Glomerular visceral epithelial cell (primary cell): ENCODE measurements at regions not wholly inside any gene's neighbourhood (a gene's known extent, or its start where the extent isn't known, plus 50 kb on each side); places are given as distances from the start of the nearest gene placed in this dataset.
"Not testable (repeated sequence)": the region's sequence is repeated elsewhere in the genome, so short reads cannot be mapped to it uniquely, and the experiment has no call there.

ENCODE experiments used
- DNase-seq: peaks from one replicate; pipeline ENCODE4 v3.0.0-alpha.2; 2016; ENCODE audit errors: extremely low spot score

DNA sequence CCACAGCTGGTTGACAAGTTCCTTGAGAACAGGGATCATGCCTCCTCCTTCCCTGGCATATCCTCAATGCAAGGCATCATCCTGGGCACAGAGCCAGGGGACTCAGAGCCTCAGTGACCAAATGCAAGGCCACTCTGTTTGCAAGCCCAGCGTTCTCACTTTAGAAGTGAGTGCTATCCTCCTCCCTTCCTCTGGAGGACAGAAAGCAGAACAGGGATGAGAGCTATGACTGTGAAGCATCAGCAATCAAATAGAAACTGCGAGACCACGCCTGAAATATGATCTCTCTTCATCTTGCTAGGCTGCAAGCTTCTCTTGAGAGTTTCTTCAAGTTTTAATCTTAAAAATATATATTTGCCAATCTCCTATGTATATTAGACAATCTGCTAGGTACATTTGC is 119.8 kb downstream of the LRATD1 start:
- DNase-seq: no peak

DNA sequence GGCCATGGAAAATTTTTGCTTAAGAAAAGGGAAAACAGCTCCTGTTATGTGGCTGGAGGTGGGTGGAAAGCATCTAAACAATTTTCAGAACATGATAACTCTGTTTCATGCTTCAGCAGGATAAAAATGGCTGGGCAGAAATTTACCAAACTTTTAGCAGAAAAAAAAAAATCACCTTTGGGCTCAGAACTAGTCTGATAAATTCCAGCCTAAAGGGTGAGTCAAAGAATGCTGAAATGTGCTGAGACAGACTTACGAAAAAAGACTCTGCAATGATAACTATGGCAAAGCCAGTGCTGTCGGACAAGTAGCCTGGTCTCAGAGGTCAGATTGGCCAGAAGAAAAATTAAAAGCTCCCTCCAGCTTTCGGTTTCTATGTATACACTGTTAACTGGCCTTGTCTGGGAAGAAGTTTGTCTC is 123.6 kb downstream of the LRATD1 start:
- no peak for DNase-seq

DNA sequence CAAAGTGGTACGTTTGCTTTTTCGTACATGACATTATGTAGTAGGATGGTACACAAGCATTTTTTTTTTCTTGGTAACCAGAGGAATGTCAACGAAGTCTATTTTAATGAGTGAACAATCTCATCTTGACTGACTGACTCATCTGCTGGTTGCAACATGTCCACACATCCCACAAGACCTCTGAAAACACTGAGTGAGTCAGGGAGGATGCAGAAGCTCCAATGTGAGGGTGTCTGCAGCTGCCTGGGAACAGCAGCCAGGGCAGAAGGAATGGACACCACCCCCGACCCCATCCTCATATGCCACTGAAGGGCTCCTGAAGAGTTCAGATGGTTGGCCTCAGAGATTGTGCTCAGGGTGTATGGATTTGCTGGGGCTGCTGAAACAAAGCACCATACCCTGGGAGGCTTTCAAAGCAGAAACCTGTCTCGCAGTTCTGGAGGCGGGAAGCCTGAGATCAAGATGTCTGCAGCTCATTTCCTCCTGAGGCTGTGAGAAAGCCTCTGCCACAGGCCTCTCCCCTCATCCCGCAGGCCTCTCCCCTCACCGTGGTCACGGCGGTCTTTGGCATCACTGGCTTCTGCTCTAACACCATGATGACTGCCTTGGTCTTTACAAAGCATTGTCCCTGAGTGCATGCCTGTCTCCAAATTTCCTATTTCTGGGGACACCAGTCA is 124.6 kb downstream of the LRATD1 start:
- no peak for DNase-seq

DNA sequence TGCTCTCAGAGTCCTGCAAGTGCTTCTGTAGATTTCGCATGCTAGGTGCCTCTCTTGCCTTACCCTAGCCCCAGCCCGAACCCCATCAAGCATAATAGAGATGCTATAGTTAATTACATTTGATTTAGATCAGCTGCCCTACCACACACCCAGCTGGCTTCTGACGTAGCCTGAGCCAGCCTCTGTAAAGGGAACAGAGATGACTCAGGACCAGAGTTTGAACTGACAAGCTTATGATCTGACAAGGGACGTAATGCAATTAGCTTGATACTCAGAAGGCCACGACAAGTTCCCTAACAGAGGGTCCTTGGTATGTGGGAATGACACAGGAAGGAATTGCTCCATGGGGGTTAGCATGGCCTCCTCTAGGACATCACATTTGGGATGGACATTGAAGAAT is 126.6 kb downstream of the LRATD1 start:
- no peak for DNase-seq

DNA sequence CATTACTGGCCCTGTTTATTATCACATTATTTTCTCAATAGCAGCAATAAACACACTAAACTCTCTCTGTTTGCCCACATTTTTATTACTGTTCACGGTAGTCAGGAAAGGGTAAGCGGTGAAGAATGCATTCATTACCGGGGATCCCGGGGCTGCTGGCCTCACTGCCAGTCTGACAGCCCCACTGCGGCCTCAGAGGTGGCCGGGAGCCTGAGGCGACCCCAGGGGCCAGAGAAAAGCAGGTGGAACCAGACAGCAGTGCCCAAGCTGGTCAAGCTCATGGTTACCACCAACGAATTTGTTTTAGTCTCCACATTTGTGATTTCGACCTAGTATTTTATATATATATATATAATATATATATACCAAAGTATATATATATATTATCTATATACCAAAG is 127.7 kb downstream of the LRATD1 start:
- DNase-seq: no peak

DNA sequence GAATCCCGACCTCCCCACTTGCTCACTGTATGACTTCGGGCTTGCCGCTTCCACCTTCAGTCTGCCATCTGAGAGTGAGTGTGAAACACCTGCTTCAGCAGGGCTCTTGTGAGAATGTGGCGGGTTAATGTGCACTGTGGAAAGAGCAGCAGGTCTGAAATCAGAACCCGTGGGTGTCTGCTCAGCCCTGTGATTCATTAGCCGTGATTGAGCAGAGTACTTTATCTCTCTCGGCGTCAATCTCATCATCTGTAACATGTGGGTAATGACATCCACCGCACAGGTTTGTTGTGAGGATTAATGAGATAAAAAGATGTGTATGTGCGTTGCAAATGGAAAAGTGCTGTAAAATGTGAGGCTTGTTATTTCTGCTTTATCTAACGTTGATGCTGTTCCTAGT is 128.6 kb downstream of the LRATD1 start:
- DNase-seq: no peak

DNA sequence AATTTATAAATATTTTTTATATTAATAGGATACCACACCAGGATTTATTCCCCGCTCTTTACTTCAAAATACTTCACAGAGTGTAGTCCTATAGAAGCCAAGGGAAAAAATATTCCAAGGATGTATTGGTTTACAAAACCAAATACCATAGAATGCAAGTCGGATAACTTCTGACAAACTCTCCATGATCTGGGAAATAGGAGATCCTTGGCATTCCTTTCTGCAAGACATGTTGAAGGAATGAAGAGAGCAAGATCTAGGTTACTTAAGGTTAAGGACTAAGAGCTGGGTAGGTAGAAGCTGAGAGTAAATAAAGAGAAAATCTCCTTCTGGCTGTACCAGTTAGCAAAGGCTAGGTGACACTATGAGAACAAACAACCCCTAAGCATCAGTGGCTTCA is 141.2 kb downstream of the LRATD1 start:
- no peak for DNase-seq

DNA sequence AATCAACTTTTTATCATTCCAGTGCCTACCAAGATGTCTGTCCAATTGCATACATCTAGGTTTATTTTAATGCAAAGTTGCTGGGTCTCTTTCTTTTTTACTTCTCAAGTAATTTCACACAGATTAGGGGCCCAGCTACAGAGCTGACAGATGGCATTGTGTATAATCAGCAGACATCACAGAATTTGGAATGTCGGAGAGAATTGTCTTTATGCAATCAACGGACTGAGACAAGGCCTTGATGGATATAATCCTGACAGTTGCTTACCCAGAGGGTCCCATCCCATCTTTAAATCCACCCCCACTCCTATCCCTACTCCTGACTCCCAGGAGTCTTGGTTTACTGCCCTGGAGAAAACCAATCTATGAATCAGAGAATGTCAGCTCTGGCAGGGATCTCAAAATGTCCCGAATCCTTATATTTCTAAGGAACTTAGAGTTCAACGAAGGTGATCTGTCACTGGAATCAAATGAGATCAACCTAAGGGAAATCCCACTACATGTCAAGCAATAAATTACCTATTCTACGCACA is 142.0 kb downstream of the LRATD1 start:
- DNase-seq: no peak

DNA sequence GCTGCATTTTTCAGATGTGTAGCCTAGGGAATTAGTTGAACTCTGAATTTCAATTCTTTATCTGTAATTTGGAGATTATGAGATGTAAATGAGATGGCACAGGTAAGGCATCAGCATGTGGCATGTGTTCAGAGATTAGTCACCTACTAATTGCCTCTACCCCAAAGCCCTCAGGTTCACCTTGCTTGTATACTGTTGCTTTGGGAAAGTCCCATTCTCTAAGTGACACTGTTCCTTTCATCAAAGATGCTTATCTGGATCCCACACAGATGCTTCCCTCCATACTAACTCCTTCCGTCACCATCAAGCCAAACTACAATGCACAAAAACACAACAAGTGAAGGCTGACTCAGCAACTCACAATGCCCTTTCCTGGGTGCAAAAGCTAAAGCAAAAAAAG is 143.7 kb downstream of the LRATD1 start:
- no peak for DNase-seq

DNA sequence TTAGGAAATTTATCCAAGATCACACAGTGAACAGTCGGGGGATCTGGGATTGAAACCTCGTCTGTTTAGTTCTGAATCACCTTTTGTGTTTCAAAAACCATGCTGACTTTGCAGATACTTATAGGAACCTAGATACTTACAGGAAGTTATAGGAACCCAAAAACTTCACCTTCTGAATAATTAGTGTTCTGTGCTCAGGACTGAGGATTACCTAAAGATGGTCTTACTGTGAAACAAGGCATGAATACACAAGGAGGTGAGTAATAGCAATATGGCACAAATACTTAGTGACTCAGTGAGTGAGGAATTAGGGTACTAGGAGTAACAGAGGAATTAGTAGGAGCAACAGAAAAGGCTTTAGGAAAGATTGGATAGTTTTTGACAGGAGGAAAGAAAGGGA is 145.5 kb downstream of the LRATD1 start:
- no peak for DNase-seq

DNA sequence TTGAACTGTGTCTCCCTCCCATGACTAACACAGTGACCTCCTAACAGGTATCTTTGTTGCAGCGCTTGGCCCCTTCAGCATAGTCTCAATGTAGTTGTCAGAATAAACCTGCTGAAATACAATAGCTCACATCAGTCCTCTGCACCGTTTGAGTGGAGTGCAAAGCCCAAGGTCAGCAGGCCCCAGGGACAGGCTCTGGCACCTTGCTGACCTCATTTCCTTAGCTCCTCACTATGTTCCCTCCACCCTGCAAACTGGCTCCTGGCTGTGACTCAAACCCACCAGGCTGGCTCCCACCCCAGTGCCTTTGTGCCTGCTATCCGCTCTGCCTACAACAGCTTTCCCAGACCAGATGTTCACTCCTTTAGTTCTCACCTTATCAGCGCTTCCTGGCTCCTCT is 146.7 kb downstream of the LRATD1 start:
- DNase-seq: no peak

DNA sequence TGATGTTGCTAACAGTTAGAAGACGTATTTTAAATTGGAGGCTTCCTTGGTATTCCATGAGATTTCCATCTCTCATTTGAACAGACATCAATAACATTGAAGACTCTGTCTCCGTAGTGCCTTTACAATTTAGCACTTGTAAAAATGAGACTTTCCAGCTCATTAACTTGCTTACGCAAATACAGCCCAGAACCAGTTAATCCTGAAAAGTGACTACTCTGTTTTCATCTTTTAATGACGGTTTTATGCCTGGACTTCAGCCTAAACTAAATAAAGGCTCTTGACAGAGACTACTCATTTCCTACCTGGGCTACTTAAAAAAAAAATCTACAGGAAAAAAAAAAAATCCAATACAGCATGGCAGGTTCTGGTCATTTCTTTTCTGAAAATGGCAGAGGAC is 148.6 kb downstream of the LRATD1 start:
- no peak for DNase-seq

DNA sequence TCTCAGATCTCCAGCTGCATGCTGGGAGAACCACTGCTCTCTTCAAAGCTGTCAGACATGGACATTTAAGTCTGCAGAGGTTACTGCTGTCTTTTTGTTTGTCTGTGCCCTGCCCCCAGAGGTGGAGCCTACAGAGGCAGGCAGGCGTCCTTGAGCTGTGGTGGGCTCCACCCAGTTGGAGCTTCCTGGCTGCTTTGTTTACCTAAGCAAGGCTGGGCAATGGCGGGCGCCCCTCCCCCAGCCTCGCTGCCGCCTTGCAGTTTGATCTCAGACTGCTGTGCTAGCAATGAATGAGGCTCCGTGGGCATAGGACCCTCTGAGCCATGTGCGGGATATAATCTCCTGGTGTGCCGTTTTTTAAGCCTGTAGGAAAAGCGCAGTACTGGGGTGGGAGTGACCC is 156.3 kb downstream of the LRATD1 start:
- DNase-seq: not testable (repeated sequence)

DNA sequence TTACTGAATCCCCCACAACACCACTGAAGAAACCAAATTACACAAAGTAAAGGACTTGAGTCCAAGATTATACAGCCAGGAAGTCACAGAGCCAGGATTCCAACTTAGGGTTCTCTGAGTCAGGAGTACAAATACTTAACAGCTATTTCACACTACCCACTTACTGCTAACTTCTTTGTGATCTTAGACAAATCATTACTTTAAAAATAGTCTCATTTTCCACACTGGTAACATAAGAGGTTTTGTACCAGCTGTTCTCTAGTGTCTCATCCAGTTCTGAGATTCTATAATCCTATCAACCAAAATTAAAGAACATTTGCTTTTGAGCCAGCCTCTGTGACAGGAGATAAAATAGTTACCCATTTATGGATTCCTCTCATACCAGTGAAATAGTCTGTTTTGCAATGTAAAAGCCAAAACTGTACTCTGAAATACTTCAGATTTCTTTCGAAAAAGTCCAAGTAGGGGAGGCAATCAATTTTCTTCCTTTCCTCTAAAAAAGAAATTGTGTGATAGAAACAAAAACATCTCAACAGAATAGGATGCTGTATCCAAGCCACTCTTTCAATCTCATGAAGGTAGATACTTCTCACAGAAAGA is 157.6 kb downstream of the LRATD1 start:
- no peak for DNase-seq

DNA sequence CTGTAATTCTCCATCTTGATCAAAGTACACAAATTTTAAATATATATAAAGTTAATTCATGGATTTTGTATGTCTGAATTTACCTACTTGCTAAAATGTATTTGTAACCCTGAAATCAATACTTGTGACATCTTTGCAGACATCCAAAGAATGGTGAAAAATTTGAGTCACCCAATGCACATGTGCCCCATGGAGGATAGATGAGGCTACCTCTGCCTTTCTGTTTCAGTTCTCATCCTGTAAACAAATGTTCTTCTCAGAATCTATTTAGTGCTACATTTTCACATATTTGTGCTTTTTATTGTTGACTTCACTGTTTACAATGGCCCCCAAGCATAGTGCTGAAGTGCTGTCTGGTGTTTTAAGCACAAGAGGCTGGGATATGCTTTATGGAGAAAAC is 171.5 kb downstream of the LRATD1 start:
- DNase-seq: no peak

DNA sequence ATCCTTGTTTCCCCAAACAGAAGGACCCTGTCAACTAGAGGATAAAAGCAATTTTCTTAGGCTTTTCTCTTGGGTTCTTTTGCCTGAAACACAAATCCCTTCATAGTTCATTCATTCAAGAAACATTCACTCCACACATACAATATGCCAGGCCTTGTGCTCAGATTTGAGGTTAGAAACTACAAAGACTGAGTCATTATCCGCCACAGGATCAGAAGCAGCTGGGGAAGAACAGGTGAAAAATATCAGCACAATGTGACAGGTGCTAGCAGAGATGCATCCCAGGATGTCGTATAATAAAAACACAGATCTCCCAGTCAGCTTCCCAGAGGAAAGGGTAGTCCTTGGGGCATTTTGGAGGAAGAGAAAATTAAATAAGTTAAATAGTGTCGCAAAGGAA is 172.4 kb downstream of the LRATD1 start:
- DNase-seq: no peak

DNA sequence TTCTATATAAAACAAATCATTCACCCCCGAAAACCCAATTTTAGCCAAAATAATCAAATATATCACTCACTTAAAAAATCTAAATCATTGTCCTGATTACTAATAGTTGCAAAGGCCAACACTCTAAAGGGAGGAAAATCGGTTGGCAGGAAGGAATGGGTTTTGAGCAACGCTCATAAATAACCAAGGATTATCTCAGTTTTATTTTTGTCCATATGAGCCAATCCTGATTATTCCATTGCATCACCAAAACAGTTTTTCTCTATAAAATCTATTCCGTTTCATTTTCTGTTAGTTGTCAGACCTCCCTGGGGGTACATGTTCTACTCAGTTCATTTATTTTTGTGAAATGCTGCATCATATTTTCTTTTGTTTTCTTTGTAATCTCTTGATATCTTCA is 174.1 kb downstream of the LRATD1 start:
- no peak for DNase-seq

DNA sequence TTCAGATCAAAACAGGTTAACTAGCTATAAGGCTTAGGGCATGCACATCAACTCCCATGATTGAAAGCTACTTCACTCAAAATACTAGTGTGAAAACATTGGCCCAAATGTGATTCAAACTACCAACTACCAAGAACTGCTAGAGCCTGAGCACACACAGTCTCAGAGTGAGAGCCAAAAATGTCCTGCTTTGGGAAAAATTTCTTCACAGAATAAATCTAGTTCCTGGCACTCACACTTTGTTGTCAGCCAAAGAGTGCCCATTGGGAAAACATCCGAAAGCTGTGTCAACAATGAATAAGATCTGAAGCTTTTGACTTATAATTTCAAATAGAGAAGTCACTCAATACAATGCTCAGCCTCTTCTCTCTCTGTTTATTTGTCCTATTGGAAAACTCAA is 182.7 kb downstream of the LRATD1 start:
- no peak for DNase-seq

DNA sequence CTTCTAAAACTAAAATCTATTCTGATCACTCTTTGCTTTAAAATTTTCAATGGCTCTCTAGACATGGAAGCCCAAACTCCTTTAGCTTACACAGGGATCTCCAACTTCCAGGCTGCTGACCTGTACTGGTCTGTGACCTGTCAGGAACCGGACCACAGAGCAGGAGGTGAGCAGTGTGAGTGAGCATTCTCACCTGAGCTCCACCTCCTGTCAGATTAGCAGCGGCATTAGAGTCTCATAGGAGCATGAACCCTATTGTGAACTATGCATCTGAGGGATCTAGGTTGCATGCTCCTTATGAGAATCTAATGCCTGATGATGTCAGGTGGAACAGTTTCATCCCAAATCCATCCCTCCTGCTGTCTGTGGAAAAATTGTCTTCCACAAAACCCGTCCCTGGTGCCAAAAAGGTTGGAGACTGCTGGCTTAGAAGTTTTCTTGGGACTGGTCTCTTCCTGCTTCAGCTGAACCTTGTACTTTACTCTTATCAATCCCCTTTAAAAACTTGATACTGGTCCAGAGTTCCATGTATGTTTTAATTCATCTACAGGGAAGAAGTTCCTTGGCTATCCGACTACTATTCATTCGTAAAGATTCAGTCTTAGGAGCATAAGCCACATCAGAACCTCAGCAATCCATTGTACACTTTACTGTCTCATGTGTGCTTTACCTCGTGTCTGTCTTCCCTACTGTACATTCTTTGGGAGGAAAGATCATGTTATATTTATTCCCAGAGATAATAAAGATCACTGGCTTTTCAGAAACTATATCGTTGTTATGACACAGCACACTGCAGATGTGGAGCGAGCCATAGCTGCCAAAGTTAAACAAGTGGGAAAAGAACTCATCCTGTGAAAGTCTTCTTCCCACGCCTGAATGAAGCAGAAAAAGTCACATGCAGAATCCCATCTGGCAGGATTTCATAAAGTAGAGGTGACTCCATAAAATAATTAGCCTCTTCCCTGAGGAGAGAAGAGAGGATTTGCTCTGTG is 183.8 kb downstream of the LRATD1 start:
- no peak for DNase-seq

DNA sequence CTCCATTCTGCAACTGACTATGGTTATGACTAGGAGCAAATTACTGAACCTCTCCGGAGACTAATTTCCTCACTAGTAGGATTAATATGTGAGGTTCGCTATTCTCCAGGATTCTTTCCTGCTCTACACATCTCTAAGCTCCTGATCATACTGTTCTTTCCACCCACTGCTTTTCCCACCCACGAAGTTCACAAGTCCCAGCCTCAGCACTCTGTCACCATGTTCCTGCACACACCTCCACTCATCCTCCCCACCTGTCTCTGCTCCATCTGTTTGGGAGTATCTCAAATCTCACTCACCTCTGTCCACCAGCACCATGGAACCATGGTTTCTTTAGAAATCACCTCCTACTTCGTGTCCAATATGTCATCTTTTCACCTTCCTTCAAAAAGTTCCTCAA is 185.3 kb downstream of the LRATD1 start:
- no peak for DNase-seq

DNA sequence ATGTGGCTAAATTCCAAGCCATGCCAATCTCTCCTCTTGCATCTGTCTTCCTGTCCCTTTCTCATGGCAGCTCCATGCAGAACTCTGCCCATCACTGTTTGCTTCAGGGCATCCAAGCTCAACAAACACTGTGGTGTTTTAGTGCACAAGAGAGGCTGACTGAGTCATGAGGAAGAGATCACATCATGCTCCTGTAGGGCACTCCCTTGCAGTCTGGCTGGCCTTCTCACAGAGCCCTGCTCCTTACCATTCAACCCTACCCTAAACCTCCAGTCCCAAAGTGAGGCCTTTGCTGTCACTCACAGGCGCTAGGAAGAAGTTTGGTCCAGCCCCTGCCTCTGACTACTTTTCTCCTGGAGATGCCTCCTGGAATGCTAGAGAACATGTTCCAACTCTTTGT is 194.0 kb downstream of the LRATD1 start:
- DNase-seq: no peak

DNA sequence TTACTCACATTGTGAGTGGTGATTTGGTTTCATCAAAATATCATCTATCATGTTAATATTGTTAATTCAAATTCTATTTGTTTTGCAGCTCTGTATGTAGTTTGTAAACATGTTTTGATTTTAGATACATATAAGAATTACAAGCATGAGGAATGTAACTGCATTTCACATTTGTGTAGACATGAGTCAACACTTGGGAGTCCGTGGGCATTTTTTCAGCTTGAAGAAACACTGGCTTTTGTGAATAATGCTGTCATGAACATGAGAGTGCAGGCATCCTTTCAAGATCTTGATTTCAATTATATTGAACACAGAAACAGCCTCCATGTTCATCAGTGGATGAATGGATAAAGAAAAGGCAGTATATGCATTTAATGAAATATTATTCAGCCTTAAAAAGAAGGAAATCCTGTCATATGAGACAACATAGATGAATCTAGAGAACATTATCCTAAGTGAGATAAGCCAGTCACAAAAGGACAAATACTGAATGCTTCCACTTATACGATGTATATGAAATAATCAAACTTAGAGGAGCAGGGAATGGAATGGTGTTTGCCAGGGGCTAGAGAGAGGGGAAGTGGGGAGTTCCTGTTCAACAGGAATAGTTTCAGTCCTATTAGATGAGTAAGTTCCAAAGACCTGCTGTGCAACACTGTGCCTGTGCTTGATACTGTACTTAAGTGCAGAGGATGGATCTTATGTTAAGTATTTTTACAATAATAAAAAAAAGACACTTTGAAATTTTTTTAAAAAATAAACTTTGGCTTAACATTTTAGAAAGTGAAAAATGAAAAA is 194.9 kb downstream of the LRATD1 start:
- DNase-seq: no peak
